Hematopoietic multipotent progenitor cell treated with erythropoietin and hydrocortisone succinate and interleukin-3 and kit ligand, for 6 days (in vitro differentiated cells): ENCODE measurements at regions not wholly inside any gene's neighbourhood (a gene's known extent, or its start where the extent isn't known, plus 50 kb on each side); places are given as distances from the start of the nearest gene placed in this dataset.
"Not testable (repeated sequence)": the region's sequence is repeated elsewhere in the genome, so short reads cannot be mapped to it uniquely, and the experiment has no call there.

Experiments
- DNase-seq: peaks from one replicate; pipeline ENCODE4 v3.0.0-alpha.2; 2015

DNA sequence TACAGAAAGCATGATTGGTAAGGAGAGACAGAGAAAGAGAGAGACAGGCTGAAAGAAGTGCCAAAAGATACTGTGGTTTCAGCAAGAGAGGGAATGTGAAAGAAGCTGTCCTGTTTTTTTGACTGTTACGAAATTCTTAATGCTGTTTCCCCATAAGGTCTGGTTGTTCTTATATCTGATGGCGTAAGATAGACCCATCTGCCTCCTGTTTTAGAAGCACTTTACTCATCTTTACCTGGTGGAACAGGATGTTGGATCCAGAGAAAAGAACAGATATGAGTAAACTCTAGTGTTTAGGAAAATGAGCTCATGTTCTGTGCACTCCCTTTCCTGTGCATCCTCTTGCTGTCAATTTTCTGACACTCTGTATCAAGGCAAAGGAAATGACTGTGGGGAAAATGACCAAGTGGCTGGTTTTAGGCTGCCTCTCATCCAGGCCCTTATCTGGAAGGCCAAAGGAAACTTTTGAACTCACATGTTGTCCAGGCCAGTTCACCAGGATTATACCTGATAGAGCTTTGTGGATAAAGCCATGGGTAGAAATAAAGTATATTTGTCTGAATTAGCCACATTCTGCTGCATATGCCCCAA lies 311.7 kb upstream of the HTR2C start:
- DNase-seq, result peak; percentile 1

DNA sequence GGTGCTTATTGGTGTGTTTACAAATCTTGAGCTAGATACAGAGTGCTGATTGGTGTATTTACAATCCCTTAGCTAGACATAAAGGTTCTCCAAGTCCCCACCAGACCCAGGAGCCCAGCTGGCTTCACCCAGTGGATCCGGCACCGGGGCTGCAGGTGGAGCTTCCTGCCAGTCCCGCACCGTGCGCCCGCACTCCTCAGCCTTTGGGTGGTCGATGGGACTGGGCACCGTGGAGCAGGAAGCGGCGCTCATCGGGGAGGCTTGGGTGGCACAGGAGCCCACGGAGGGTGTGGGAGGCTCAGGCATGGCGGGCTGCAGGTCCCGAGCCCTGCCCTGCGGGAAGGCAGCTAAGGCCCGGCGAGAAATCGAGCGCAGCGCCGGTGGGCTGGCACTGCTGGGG lies 313.5 kb upstream of the HTR2C start:
- not testable (repeated sequence) for DNase-seq

DNA sequence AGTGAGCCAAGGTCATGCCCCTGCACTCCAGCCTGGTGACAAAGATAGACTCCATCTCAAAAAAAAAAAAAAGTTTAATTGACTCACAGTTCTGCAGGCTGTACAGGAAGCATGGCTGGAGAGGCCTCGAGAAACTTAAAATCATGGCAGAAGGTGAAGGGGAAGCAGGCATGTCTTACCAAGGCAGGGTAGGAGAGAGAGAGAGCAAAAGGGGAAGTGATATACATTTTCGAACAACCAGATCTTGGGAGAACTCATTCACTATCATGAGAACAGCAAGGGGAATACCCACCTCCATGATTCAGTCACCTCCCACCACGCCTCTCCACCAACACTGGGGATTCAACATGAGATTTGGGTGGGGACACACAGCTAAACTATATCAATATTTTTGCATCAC lies 315.2 kb upstream of the HTR2C start:
- DNase-seq, result no peak

DNA sequence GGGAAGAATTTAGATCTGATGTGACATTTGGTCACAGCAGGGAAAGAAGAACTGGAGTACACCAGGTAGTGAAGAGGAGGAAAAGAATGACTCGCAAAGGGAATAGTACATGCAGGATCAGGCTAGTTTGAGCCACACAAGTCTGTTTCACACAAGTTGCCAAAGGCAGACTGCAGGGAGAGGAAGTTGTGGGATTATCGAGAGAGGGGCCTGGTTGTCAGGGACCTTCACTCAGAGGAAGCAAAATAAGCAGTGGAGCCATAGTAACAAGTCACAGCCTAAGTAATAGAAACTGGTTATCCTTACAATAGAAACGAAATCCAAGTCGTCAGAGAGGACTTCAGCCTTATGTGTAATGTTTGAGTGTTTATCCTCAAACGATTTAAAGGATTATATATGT lies 316.7 kb upstream of the HTR2C start:
- DNase-seq, result peak; percentile 1

GRCh38 chrX:114252186-114252585 lies 331.7 kb upstream of the HTR2C start:
- no peak for DNase-seq

DNA sequence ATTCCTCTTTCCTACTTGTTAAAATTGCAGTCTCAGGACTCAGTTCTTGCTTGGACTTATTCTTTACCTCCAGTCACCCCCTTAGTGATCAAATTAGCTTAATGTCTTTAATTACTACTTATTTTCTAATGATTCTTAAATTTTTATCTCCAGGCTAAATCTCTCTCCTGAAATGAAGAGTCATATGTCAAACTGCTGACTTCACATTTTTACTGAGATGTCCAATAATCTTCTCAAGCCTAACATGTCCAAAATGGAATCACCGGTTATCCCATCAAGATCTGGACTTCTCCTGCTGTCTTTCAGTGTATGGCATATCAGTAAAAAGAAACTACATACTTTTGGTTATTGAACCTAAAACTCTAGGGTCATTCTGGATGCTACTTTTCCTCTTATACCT lies 332.3 kb upstream of the HTR2C start:
- DNase-seq, result no peak

DNA sequence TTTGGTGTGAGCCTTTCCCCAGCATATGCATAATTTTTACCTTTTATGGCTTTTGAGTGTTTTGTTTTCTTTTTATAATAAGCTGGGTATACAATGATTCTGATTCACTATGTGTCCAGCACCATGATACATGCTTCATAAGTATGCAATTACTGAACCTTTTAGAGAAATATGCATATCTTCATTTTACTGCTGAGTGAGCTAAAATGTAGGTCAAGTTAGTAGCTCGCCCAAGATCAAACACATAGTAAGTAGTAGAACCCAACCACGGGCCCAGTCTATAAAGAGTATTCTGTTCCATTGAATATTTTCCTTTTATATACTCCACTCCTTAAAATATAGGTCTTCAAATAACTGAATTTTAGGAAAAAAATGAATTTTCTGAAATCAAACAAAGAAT lies 362.4 kb upstream of the HTR2C start:
- no peak for DNase-seq

- no peak for DNase-seq
Measured at GRCh38 chrX:114210879-114211278, 373.0 kb upstream of the HTR2C start.

GRCh38 chrX:114201622-114202021 lies 382.3 kb upstream of the HTR2C start:
- DNase-seq, result no peak

DNA sequence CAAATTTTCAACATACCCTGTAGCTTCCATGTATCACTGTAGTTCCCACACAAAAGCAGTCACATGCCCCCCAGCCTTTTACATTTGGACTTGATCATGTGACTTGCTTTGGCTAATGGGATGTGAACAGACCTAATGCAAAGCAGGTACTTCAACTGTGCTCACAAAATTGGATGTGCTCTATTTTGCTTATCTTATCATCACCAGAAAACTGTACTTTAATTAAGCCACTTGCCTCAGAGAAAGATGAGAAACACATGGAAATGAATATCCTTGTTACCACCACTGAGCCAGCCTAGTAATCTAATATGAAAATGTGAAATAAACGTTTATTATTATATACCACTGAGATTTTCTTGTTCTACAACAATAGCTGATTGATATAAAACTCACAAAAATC lies 402.7 kb upstream of the HTR2C start:
- no peak for DNase-seq

DNA sequence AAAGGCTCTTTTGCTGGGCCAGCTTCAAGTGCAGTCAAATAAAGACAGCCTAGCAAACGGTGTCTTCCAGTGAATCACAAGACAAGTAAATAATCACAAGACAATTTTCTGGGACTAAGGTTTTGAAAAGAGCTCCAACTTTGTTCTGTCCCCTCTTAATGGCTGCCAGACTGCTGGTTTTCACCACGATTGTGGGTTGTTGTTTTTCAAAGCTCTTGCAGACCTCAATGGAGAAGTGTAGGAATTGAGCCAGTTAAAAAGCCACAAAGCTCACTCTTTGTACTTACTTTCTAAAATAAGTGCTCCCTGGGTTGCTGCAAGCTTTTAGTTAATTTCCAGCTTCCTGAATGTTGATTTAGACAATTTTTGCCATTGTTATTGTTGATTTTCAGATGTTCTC lies 405.8 kb upstream of the HTR2C start:
- no peak for DNase-seq

- DNase-seq, result not testable (repeated sequence)
Measured at GRCh38 chrX:114167276-114167675, 416.6 kb upstream of the HTR2C start.

DNA sequence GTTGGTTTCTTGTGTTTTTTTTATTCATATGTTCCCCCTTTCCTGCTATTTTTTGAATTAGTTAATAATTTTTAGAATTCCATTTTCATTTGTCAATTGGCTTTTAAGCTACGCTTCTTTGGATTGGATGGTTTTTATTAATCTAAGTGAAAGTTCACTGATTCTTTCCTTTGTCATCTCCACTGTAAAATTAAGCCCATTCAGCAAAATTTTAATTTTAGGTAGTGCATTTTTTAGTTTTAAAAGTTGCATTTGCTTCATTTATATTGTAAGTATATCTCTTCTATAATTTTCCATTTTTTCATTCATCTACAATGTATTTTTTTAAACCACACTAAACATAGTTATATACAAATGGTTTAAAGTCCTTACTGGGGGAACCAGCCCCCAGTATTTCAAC lies 417.3 kb upstream of the HTR2C start:
- DNase-seq, result no peak

GRCh38 chrX:114165537-114165936 lies 418.3 kb upstream of the HTR2C start:
- no peak for DNase-seq

DNA sequence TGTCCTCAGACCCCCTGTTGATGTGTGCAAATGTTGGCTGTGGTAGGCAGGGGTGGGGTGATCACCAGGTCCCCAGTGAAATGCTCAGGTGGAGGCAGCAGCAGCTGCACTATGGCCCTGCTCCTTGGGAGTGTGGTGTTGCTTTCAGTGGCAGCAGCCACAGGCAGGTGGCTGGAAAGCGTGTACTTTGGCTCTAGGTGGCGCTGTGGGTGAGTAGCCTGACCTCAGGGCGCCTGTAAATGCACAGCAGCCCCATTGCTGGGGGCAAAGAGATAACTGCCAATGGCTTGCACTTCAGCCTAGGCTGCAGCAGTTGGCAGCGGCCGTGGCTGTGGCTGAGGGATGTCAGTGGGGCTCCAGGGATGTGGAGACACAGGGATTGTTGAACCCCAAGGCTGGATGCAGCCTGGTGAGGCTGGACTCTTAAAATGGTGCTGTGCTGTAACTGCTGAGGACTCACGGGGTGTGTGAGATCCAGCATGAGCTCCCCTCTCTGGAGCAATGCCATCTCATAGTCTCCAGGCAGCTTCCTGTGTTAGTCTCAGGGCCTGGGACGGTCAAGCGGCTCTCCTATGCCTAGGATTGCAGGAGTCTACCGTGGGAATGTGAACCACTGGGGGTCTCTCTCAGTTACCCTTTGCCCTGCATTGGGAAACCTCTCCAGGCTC lies 421.7 kb upstream of the HTR2C start:
- peak; percentile 3 for DNase-seq

DNA sequence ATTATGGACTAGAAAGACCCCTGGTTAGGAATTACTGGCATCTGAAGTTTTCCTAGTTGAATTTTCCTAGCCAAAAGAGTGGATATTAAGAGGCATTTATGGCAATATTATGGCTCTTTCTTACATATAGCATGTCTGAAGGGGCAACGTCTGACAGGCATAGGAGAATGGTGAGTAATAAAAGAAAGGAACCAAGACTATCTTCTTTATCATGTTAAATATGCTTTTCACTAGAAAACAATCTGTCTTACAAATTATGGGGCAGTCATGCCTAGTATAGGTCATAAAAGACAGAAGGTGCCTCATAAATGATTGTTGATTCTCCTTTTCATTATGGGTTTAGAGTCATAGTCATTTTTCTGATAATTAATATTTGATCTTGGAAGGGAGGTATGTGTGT lies 431.1 kb upstream of the HTR2C start:
- no peak for DNase-seq

GRCh38 chrX:114152130-114152529 lies 431.8 kb upstream of the HTR2C start:
- DNase-seq, result no peak

DNA sequence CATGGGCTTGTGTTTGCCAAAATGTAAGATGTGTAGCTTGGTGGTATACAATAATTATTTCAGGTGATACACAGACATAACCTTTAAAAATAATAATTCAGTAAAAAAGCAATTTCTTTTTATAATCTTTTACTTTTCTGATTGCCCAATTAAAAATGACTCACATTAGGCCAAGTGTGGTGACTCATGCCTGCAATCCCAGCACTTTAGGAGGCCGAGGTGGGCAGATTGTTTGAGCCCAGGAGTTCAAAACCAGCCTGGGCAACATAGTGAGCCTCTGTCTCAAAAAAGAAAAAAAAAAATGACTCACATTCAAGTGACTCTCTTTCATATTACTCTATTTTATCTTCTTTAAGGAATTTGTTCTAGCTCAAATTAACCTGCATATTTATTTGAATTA lies 449.4 kb upstream of the HTR2C start:
- no peak for DNase-seq

DNA sequence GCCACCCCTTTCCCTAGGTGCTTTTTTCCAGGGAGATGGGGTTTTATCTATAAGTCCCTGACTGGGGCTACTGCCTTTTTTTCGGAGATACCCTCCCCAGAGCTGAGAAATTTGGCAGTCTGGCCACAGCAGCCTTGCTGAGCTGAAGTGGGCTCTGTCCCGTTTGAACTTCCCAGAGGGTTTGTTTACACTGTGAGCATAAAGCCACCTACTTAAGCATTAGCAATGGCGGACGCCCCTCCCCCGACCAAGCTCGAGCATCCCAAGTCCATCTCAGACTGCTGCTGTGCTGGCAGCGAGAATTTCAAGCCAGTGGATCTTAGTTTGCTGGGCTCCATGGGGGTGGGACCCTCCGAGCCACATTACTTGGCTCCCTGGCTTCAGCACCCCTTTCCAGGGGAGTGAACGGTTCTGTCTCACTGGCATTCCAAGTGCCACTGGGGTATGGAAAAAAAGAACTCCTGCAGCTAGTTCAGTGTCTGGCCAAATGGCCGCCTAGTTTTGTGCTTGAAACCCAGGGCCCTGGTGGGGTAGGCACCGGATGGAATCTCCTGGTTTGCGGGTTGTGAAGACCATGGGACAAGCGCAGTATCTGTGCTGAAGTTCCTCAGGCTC lies 456.4 kb upstream of the HTR2C start:
- no peak for DNase-seq

DNA sequence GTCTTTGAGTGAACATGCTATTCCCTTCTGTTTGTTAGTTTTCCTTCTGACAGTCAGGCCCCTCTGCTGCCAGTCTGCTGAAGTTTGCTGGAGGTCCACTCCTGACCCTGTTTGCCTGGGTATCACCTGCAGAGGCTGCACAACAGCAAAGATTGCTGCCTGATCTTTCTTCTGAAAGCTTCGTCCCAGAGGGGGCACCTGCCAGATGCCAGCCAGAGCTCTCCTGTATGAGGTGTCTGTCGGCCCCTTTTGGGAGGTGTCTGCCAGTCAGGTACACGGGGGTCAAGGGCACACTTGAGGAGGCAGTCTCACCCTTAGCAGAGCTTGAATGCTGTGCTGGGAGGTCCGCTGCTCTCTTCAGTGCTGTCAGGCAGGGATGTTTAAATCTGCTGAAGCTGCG lies 456.9 kb upstream of the HTR2C start:
- DNase-seq, result no peak

DNA sequence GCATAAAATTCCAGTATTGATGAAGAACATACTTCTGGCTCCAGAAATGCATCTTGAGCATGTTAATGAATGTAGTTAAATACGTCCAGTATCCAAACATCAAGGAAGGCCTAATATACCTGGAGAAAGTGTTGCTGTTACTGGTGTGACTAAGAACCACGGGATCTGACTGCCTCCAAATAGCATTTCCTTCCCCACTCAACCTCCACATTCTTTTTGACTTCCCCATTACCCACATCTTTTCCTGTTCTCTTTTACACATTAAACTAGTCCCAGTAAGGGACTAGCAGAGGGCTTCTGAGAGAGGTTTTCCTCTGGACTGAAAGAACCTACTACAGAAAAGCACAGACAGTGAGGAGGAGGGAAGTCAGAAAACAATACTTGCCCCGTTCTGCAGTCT lies 482.8 kb upstream of the HTR2C start:
- no peak for DNase-seq

GRCh38 chrX:114097866-114098265 lies 486.0 kb upstream of the HTR2C start:
- DNase-seq, result no peak

DNA sequence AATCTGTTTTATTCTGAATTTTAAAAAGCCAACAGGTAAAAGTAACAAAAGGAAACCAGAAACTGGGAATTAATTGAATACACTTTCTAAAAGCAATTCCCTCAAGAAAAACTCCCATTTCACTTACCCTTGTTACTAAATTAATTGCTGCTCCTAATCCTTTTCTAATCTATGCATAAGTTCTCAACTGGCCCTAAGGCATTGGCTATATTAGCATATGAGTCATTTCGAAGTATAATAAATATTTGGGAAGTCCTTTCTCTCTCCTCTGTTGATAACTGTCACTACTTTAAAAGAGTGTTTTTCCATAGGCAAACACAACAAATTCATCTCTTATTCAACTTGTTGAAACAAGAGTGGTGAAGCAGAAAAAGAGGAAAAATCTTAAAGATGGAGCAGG lies 486.5 kb upstream of the HTR2C start:
- DNase-seq, result no peak

DNA sequence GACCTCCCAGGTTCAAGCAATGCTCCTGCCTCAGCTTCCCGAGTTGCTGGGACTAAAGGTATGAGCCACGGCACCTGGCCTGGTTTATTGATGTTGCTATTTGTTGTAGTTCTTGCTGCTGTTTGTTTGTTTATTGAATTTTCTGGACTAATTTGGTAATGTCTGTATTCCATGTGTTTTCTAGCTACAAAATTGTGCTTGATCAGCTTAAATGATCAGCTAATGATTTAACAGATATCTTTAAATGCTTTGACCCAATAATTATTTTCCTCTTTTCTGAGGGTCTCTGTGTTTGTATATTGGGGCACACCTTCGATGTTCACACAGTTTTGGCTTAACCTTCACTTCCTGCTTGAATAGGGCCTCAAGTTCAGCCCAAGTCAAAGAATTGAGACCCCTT lies 488.1 kb upstream of the HTR2C start:
- DNase-seq, result no peak

- no peak for DNase-seq
Measured at GRCh38 chrX:114087543-114087942, 496.3 kb upstream of the HTR2C start.
